CD4-positive, alpha-beta T cell treated with Interleukin-17A for 4 hours (primary cell): ENCODE measurements at regions not wholly inside any gene's neighbourhood (a gene's known extent, or its start where the extent isn't known, plus 50 kb on each side); places are given as distances from the start of the nearest gene placed in this dataset.

Experiments used
- DNase-seq: peaks from one replicate; pipeline ENCODE4 v3.0.0-alpha.2; 2020; ENCODE audit warnings: mixed read lengths

DNA sequence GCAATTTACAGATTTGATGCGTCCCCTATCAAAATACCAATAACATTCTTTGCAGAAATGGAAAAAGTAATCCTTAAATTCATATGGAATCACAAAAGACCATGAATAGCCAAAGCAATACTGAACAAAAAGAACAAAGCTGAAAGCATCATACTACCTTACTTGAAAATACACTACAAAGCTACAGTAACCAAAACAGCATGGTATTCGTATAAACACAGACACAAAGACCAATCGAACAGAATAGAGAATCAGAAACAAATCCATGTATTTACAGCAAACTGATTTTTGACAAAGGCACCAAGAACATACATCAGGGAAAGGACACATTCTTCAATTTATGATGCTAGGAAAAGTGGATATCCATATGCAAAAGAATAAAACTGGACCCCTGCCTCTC lies 206.5 kb upstream of the PDE10A start:
- no peak for DNase-seq

DNA sequence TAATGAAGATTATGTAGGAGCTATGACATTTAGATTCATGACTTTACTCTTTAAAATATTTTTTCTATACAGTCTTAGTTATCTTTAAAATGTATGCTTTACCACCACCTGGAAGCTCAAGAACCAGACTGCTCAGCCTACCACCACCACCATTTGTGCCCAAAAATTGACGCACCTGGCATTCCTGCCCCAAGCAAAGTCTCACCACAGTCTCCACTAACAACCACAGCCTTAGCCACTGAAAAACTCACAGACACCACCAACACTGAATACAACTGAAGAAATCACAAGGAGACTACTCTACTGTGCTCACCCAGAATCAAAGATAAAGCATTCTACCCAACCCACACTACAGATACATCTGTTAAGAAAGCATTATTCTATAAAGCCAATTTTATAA lies 201.9 kb upstream of the PDE10A start:
- no peak for DNase-seq

DNA sequence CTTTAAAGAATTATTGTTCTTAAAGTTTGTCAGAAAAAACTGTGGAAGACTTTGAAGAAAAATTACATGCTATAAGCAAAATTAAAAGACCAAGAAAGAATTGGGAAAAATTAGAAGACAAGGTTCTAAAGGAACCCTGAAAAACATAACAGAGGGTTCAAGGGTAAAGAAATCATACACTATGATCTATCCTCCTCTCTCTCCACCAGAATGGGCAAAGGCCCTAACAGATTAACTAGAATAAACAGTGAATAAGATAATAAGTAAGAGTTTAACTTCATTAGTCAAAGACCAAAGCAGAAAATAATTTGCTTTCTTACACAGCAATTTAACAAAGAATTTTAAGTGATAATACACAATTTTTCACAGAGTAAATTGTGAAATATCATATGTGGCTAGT lies 201.2 kb upstream of the PDE10A start:
- DNase-seq, result no peak

DNA sequence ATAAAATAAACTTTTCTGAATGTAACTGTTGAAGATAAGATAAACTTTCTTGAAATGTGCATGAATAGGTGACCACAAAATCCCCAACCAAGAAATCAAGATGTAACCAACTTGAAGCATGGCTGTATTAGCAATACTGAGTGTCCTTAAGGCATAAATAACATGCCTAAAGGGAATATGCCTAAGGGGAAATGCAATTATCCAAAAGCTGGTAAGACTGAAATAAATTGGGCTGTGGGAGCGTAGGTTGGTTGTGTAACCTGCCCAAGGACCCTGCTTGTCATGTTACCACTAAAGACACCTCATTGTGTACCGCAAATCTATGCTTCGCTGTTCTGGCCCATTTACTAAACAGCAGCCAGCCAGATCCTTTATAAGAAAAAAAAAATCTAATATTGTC lies 200.8 kb upstream of the PDE10A start:
- no peak for DNase-seq

DNA sequence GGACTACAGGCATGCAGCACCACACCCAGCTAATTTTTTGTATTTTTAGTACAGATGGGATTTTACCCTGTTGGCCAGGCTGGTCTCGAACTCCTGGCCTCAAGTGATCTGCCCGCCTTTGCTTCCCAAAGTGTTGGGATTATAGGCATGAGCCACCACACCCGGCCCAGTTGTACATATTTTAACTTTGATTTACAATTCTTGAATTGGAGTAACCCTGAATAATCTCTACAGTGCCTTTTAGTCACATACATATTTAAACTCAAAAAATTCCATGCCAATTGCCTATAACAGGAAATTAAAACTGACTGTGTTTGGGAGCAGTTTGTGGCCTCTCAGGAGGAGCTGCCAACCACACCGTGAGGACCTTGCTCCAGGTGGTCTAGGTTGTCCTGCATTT lies 199.8 kb upstream of the PDE10A start:
- no peak for DNase-seq

DNA sequence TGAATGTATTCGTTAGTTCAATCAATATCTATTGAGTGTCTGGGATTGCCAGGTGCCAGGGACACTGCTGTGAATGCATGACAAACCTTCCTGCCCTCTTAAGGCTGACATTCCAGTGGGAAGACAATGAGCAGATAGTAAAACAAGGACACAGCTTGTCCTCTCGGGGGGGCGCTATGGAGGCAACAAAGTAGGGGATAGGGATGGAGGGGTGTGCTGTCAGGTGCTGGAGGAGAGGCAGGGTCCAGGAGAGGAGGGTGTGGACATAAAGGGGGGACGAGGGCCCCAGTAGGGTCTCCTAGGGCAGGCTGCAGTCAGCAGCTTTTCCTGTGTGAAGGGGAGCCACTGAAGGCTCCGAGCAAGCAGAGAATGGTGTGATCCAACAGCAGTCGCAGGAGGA lies 198.2 kb upstream of the PDE10A start:
- no peak for DNase-seq

DNA sequence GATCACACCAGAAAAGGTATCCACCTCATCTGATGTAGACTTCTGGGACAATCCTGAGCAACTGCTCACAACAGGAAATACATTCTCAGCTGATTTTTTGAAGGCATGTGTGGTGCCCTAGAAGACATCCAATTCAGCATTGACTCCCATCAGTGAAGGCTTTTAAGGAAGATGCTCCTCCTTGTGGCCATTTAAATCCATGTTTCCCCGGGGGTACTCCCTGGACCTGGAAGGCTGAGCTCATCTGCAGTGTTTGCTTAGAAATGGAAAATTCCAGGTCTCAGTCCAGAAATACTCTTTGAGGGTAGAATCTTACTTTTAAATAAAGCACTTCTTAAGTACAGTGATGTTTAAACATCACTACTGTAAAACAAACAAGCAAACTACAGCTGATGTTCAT lies 195.5 kb upstream of the PDE10A start:
- DNase-seq, result no peak

DNA sequence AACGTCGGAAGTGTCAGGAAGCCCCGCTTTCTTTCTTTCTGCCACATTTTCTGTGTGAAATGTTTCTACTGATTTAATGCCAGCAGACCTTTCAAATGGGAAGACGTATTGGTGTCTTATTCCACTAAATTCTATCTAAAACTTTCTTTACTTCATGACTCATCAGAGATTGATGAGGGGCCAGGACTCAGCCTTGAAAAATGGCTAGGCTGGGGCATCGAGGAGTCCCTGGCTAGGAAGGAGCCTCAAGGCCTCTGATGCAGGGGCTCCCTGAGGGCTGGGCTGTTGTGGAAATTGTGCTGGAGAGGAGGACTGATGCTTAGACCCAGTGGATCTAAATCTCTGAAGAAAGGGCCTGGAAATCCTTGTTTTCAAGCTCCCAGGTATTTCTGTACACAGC lies 192.8 kb upstream of the PDE10A start:
- no peak for DNase-seq

DNA sequence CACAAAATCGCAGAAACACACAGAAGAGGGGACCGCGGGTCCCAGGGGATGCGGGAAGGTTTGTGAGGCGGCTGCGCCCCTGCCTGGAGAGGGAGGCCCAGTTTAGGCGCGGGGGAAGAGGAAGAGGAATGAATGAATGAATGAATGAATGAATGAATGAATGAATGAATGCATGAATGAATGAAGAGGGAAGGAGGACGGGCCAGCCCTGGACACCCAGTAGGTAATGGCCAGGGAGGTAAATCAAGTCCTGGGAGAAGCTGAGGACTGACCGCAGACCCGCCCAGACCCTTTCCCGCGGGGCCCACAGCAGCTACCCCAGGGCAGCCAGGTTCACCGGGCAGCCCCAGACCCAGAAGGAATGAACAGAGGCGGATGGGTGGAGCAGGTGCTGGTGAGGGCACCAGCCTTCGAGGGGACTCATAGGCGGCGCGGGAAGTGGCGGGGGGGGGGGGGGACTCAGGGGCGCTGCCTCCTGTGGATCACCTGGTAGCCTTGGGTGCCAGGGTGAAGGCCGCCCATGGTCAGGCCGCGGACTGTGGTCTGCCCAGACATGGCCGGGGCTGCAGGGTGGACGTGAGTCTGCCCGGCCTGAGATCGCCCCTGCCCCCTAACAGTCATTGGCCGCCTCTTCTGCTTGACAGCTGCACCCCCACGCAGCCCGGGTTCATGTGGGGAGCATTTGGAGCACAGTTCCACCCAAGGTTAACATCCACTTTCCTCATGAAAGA lies 192.0 kb upstream of the PDE10A start:
- DNase-seq, result no peak

DNA sequence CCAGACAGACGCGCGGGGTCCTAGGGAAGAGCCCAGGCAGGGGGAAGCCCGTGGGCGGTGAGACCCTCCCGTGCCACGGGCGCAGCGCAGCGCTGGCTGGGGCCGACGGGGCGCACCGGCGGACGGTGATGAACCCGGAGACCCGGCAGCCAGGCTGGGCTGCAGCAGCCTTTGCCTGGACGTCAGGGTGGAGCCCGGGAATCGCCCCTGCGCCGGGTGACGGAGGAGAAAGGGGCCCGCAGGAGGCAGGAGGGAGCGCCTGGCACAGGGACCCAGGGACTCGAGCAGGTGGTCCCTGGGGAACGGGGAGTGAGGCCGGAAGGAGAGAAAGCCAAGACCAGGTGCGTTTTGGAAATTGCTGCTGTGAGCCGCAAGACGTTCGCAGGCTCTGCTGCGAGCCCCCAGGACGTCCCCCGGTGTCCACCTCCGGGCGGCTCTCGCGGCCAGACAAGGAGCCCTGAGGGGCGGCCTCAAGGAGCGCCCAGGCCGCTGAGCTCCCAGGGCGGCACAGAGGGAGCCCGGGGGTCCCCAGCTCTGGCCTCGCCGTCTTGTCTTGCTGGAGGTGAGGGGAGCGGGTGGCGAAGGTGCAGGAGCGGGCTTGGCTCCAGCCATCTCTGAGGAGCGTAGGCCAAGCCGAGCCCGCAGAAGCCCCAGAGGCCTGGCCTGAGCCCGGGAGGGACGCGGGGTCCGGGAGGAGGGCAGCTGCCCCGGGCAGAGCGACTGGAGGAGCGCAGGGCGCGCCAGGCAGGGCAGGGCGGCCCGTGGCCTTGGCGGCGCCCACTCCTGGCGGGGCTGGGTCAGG lies 191.2 kb upstream of the PDE10A start:
- DNase-seq, result no peak

DNA sequence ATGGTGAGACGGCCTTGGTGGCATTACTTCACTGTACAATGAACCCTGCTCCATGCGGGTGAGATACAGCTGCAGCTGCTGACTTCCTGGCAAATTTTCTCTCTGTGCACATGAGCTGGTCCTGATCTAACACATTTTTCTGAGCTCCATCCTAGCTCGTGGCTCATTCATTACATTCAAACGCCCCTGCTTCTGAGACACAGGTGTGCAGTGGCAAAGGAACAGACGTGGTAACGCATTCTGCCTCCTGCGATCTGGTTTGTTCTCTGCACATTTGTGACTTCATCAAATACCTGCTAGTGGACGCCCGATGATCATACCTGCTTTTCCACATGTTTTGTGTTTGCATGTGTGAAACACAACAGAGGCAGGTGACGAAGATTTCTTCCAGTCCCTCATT lies 189.6 kb upstream of the PDE10A start:
- DNase-seq, result no peak

DNA sequence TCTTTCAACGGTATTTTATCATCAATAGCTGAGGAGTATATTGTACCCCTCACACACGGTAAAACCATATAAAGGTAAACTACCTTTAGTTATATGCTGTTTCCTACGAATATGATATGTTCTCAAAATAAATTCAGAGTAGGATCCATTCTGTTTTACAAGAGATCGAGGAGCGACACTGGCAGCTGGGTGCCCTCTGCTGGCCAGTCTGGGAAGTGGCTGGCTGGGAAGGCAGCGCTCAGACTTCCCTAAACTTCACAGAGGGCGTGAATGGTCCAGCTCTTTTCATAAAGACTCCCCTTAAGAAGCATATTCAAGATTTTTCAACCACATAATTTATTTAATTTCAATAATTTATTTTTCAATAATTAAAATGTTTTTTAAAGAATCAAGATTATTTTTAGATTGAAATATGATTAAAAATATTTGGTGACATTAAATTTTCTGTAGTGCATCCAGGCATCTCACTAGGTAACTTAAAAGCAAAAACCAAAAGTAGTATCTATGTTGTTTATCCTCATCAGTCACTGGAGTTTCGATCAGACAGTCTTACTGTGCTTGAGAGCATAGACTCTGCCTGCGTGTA lies 187.5 kb upstream of the PDE10A start:
- DNase-seq, result peak; percentile 59

DNA sequence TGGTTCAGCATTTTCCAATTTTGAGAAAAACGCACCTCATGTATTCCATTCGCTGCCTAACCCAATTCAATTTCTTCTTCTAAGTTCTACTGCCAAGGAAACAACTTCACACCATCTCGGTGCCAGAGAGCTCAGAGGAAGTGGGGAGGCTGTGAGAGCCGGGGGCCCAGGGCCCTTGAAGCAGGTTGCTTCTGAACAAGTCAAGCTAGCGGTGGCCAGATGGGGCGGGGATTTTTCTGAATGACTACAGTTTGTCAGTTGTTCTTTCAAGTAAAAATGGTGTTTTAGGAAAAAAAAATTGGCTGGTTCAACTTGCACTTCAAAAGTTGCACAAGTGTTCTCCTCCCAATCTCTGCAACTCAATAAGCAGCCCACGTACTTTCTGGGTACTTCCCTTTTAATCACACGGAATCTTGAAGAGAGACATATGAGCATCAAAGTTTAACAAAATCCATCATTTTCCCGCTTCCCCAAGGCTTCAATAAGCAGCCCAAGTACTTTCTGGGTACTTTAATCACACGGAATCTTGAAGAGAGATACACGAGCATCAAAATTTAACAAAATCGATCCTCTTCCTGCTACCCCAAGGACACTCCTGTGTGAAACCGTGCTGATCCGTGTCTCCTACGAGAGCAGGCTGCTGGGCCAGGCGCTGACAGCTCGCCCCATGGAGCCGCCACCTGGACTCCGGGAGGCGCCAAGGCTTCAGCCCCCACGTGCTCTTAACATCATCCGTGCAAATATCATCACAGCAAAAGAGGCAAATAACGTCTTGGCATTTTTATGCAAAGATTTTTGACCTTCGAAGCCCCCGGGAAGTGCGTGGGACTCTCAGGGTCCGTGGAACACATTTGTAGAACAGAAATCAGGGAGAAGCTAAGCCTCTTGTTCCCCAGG lies 186.7 kb upstream of the PDE10A start:
- no peak for DNase-seq

DNA sequence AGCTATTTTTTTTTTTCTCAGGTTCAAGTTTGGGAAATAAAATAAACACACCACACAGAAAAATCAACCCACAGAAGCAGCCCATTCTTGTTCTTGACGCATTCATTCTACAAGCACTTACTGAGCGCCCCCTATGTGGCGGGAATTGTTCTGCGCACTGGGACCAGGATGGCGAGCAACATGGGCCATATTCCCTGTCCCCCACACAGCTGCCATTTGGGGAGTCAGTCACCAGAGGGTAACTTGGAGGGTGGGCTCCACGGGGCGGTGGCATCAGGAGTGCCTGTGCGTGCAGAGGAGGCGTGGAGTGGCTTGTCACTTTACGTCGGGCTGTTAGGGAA lies 185.0 kb upstream of the PDE10A start:
- DNase-seq, result no peak

DNA sequence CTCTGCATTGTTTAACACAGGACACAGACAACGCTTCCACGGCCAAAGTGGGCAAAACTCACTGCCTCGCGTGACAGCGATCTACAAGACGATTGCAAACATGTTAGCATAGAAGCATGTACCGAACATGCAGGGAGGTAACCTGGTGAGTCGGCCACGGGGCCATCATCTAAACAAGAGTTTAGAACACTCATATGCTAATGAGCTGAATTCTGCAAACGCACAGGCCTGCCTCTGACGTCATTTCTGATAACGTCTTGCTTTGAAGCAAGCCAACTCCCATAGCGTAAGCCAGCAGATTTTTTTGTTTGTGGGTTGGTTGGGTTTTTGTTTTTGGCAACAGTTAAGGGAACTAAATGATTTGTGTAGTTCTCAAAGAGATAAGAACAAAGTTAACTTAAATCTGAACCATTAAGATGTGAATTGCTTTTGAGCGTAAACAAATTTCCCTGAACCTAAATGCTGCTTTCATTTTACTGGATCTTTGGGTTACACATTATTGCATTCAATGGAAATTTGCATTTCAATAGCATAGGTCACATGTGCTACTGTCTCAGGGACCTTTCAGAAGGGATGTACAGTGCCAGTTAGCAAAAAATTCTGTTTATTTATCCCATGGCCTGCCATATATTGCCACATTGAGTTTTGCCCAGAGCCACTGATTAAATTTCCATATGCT lies 184.5 kb upstream of the PDE10A start:
- no peak for DNase-seq

DNA sequence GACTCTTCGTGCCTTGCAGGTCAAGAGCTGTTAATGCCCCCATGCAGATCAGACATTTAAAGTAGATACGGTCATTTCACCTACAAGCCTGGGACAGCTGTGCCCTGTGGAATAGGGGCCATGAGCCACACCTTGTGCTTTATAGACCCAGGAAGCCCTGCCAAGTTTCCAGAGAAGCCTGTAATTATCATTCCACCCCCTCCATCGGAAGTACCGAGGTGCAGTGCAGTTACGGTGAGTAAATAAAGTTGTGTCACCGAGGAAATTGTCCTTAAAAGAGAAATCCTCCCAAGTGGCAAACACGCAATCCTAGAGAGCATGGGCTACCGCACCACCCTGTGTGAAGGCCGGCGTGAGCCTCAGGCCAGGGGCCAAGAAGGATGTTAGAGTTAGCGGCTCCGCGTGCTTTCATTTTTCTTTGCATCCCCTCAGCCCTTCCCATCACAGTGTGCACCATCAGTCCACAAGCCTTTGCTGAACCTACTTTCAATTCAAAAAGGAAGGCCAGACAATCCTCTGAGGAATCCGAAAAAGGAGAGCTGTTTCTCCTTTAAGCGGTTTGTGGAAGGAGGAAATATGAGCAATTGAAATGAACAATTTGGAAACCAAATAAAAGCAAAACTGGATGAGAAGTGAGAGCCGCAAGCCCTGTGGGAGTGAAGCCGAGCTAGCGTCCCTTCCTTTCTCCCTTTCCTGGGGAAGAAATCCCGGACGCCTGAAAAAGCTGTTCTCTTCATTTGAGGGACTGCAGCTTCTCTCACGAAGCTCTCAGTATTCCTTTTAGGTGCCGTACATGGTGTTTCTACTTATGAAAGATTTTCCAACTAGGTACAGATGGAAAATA lies 183.3 kb upstream of the PDE10A start:
- DNase-seq, result no peak

DNA sequence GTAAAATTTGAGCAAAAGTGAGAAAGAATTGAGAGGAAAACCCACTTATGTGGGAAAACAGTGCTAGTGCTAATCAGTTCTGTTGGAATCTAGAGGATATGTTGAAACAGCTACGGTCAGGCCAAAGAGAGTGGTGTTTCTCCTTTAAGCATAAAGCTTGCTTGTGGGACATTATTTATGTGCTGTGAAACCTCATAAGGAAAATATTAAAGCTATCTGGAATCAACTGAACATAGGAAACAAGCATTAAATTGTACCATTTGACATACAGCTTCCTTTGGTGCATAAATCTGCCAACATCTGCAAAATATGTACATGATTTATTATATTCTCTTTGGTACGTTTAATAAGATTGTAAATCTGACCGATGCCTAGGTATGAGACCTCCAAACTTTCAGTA lies 182.5 kb upstream of the PDE10A start:
- no peak for DNase-seq

DNA sequence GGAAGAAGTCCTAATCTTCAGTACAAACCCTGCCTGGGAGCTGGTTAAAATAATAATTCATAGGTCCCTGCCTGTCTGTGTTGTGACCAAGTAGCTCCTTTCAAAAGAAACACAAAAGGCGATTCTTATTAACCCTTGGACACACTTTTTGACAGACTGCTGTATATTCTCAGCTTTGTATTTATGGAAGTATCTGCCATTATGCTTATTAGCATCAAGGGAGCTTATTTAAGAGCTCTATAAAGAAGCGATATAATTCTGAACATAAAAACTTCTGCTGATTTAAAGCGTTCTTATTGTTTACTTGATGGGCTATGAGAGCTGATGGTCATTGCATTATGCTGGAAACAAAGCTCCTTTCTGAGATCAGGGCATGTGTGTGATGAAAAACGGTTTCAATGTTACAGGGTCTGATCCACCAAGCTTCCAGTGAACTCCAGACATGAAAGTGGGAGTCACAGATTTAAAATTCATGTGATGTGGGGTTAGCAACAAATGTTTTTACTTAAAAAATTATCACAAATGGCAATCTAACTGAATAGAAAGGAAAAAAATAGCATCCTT lies 181.8 kb upstream of the PDE10A start:
- no peak for DNase-seq

DNA sequence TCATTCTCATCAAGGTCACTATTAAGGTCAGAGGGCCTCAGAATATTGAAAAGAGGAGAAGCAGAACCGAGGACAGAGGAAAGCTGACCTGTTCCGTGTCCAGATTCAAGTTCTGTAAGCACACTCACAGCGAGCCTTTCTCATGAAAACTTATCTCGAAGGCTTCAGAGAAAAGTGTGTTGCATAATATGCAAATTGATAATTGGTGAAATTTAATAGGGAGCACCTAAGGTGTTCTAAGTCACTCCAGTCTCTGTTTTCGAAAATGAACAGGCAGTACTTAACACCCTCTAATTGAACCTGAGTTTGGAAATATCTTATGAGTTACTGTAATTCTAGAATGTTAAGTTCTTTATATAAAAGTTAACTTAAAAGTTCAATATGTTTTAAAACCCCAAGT lies 181.2 kb upstream of the PDE10A start:
- DNase-seq, result no peak

DNA sequence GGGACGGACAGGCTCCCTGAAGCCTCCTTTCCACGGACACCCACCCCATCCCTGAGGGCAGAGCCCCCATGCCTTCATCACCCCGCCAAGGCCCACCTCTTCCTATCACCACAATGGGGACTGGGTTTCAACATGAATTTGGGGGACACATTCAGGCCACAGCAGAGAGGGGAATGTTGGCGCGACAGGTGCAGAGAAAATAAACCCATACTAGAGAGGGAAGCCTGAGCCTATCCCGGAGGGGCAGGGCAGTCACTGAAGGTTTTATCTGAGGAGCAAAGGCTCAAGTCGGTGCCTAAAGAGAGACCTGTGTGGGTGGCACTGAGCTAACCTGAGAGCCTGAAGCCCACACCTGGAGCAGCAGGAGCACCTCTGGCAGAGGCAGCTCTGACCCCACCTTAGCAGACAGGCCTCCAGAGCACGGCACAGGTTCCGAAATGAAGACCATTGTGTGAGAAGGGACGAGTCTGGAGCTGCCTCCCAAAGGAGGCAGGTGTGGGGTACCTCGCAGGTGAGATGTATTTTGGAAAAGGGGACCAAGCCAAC lies 180.6 kb upstream of the PDE10A start:
- DNase-seq, result no peak

DNA sequence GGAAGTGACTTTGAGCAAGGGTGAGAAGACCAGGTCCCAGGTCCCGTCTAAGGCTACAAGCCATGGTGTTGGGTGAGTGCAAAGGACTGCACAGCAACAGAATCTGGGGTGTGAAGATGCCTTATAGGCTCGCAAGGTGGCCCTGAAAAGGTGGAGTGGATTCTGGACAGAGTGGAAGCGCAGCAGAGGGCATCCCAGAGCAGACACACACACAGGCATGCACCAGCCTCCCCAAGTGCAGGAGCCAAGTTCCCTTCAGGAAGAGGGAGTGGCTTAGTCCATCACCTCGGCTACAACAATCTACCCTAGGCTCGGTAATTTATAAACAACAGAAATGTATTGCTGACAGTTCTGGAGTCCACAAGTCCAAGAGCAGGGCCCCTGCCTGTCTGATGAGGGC lies 180.1 kb upstream of the PDE10A start:
- DNase-seq, result no peak
